ENCODE measurements at regions not wholly inside any gene's neighbourhood (a gene's known extent, or its start where the extent isn't known, plus 50 kb on each side); places are given as distances from the start of the nearest gene placed in this dataset.

- TF ChIP-seq POLR2A (IDR thresholded peaks at IDR 0.05; ENCODE audit: extremely low read depth, insufficient read length) (no peak), CTCF (IDR thresholded peaks at IDR 0.05; ENCODE audit: low read depth, low read length) (no peak)
Measured at GRCh38 chr4:129335276-129335675, 239.3 kb downstream of the C4orf33 start.
